ENCODE measurements at regions not wholly inside any gene's neighbourhood (a gene's known extent, or its start where the extent isn't known, plus 50 kb on each side); places are given as distances from the start of the nearest gene placed in this dataset.

GRCh38 chr5:52727020-52727419 lies 60.7 kb upstream of the ITGA1 start:
- Histone ChIP-seq H3K27me3 (ENCODE audit: insufficient read depth) (no peaks in the 10 kb centered on the region), H4K20me1 (ENCODE audit: insufficient read depth) (no peaks in the 10 kb centered on the region), H3F3A (replicated peaks; ENCODE audit: insufficient read depth) (peaks cover 7% of the 10 kb centered on the region), H3K4me3 (ENCODE audit: low read depth in 2 of 2, low read length in 1 of 2) (no peak overlapping the region), H3K4me1 (ENCODE audit: control insufficient read depth in 1 of 2, insufficient read depth in 2 of 2, low read depth in 1 of 2, low read length in 1 of 2) (peaks cover 0 to 13% of the 10 kb centered on the region in 2 experiments; a peak in 2 of 4 replicates), H3K9me2 (no peaks in the 10 kb centered on the region), H2AFZ (ENCODE audit: low read depth) (peak overlapping the region; percentile 76; the same call in 1 of the 2 replicates), H3K27ac (ENCODE audit: low read depth in 2 of 2, low read length in 1 of 2) (peak overlapping the region; percentile 81 to 83), H3K9ac (no peak overlapping the region; the same call in 1 of the 2 replicates), H3K9me3 (no peaks in the 10 kb centered on the region), H3K36me3 (replicated peaks in 1 of 2; ENCODE audit: control insufficient read depth in 1 of 2, insufficient read depth in 2 of 2, low read length in 1 of 2) (no peaks in the 10 kb centered on the region), H3K4me2 (peak overlapping the region; percentile 56; the same call in 1 of the 2 replicates), H3K79me2 (ENCODE audit: insufficient read depth) (no peaks in the 10 kb centered on the region)
- no peak for DNase-seq
- ChIA-PET POLR2A (no interaction called here), CTCF (interaction anchor here (0.7 kb wide), 1 partner anchor 34 kb away, joined by 3 read pairs; no protein-coding TSS in a partner anchor)
- TF ChIP-seq PBX3 (IDR thresholded peaks at IDR 0.05) (0 out of 2 replicates have a peak, but pooled peaks have one; percentile 8), TCF12 (IDR thresholded peaks at IDR 0.05) (no peak), IRF3 (IDR thresholded peaks at IDR 0.05; ENCODE audit: low read depth, low read length) (no peak)

- H3K4me3 ChIP-seq (ENCODE audit: low read depth in 2 of 2, low read length in 1 of 2) = no peak overlapping the region; a peak in 1 of 4 replicates
- H3K27me3 ChIP-seq (ENCODE audit: insufficient read depth) = no peaks in the 10 kb centered on the region
- CTCF ChIA-PET = interaction anchor here (0.7 to 2.1 kb wide), 3 partner anchors 18 to 60 kb away, joined by 3 to 6 read pairs (median 3); no protein-coding TSS in a partner anchor
- peak overlapping the region; percentile 56 for H3K4me2 ChIP-seq
- H3K9ac ChIP-seq = no peak overlapping the region; the same call in 1 of the 2 replicates
- TF ChIP-seq CTCF (IDR thresholded peaks at IDR 0.05) = no peak
- TF ChIP-seq MAX (IDR thresholded peaks at IDR 0.05; ENCODE audit: low read depth) = peak; percentile 51; the same call in 1 of the 2 replicates
- TF ChIP-seq POLR2AphosphoS5 (IDR thresholded peaks at IDR 0.05; ENCODE audit: low read depth, low read length) = no peak
- TF ChIP-seq FOSL2 (IDR thresholded peaks at IDR 0.05; ENCODE audit: borderline replicate concordance, low read depth) = peak; percentile 32; the same call in 1 of the 2 replicates
- H3F3A ChIP-seq (replicated peaks; ENCODE audit: insufficient read depth) = peaks cover 7% of the 10 kb centered on the region
- H3K9me3 ChIP-seq = no peaks in the 10 kb centered on the region
- H3K36me3 ChIP-seq (replicated peaks in 1 of 2; ENCODE audit: control insufficient read depth in 1 of 2, insufficient read depth in 2 of 2, low read length in 1 of 2) = no peaks in the 10 kb centered on the region
- peak overlapping the region; percentile 76 for H2AFZ ChIP-seq (ENCODE audit: low read depth)
- WGBS (ENCODE audit: low lambda C conversion rate) = 29% methylated on average over 6 of the region's 6 CpGs
- POLR2A ChIA-PET = no interaction called here
- H4K20me1 ChIP-seq (ENCODE audit: insufficient read depth) = no peaks in the 10 kb centered on the region
- H3K9me2 ChIP-seq = no peaks in the 10 kb centered on the region
- no peaks in the 10 kb centered on the region for H3K79me2 ChIP-seq (ENCODE audit: insufficient read depth)
- H3K27ac ChIP-seq (ENCODE audit: low read depth in 2 of 2, low read length in 1 of 2) = peak overlapping the region; percentile 81 to 83
- no peak for DNase-seq
- peaks cover 0 to 13% of the 10 kb centered on the region in 2 experiments; a peak in 2 of 4 replicates for H3K4me1 ChIP-seq (ENCODE audit: control insufficient read depth in 1 of 2, insufficient read depth in 2 of 2, low read depth in 1 of 2, low read length in 1 of 2)
Measured at GRCh38 chr5:52727576-52727975, 60.1 kb upstream of the ITGA1 start.
